Suppressor macrophage (primary cell): ENCODE measurements at regions not wholly inside any gene's neighbourhood (a gene's known extent, or its start where the extent isn't known, plus 50 kb on each side); places are given as distances from the start of the nearest gene placed in this dataset.

Experiments used
- DNase-seq, 4 experiments: peaks; one replicate each; pipeline ENCODE4 v3.0.0-alpha.2; 2020 to 2022

GRCh38 chr6:127641905-127642304, 64.9 kb downstream of the C6orf58 start:
- peak; percentile 15 to 30 (median 23) for DNase-seq
